ENCODE measurements at regions not wholly inside any gene's neighbourhood (a gene's known extent, or its start where the extent isn't known, plus 50 kb on each side); places are given as distances from the start of the nearest gene placed in this dataset.

DNA sequence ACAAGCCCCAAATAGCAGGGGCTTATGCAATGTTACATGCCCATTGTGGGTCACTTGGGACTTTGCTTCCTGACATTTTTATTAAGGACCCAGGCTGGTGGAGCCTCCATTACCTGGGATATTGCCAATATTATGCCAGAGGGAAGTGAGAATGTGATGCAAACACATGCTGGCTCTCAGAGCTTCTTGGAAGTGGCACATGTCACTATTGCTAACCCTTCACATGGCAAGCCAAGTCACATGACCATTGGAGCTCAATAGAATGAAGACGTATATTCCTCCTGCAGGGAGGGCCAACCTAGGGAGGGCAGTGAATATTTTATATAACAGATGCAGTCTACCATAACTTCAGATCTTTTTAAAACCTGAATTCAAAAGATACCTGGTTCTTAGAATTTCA, 140.7 kb upstream of the ZFP64 start:
- TF ChIP-seq TCF7L2 (IDR thresholded peaks at IDR 0.05; ENCODE audit: borderline replicate concordance, extremely low read depth, insufficient read depth, insufficient read length) = no peak
- TF ChIP-seq, protein P1, sequence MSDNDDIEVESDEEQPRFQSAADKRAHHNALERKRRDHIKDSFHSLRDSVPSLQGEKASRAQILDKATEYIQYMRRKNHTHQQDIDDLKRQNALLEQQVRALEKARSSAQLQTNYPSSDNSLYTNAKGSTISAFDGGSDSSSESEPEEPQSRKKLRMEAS (IDR thresholded peaks at IDR 0.05) = no peak
- no peak for TF ChIP-seq POLR2AphosphoS5 (IDR thresholded peaks at IDR 0.05; ENCODE audit: low read depth, low read length)
- no peak for TF ChIP-seq CEBPB (IDR thresholded peaks at IDR 0.05; ENCODE audit: low read depth)
- TF ChIP-seq EGR1 (IDR thresholded peaks at IDR 0.05; ENCODE audit: low read depth) = no peak
- no peak for TF ChIP-seq SIN3A (IDR thresholded peaks at IDR 0.05; ENCODE audit: low read depth)
- no peak for TF ChIP-seq SRF (IDR thresholded peaks at IDR 0.05; ENCODE audit: low read depth)
- no peak for TF ChIP-seq POLR2A (IDR thresholded peaks at IDR 0.05; ENCODE audit: borderline replicate concordance, extremely low read depth, insufficient read depth, insufficient read length)
- TF ChIP-seq EZH2 (IDR thresholded peaks at IDR 0.05) = no peak
- TF ChIP-seq, protein P2, sequence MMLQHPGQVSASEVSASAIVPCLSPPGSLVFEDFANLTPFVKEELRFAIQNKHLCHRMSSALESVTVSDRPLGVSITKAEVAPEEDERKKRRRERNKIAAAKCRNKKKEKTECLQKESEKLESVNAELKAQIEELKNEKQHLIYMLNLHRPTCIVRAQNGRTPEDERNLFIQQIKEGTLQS (IDR thresholded peaks at IDR 0.05) = no peak
- no peak for TF ChIP-seq RAD21 (IDR thresholded peaks at IDR 0.05; ENCODE audit: low read depth)
- TF ChIP-seq JUND (IDR thresholded peaks at IDR 0.05) = no peak
- TF ChIP-seq, protein P3, sequence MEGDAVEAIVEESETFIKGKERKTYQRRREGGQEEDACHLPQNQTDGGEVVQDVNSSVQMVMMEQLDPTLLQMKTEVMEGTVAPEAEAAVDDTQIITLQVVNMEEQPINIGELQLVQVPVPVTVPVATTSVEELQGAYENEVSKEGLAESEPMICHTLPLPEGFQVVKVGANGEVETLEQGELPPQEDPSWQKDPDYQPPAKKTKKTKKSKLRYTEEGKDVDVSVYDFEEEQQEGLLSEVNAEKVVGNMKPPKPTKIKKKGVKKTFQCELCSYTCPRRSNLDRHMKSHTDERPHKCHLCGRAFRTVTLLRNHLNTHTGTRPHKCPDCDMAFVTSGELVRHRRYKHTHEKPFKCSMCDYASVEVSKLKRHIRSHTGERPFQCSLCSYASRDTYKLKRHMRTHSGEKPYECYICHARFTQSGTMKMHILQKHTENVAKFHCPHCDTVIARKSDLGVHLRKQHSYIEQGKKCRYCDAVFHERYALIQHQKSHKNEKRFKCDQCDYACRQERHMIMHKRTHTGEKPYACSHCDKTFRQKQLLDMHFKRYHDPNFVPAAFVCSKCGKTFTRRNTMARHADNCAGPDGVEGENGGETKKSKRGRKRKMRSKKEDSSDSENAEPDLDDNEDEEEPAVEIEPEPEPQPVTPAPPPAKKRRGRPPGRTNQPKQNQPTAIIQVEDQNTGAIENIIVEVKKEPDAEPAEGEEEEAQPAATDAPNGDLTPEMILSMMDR (IDR thresholded peaks at IDR 0.05 in 2 of 3, conservative IDR thresholded peaks at IDR 0.05 in 1 of 3; ENCODE audit: borderline replicate concordance in 1 of 3, insufficient read depth in 1 of 3, low read depth in 2 of 3, low read length in 2 of 3) = no peak
- no peaks in the 10 kb centered on the region for H4K20me1 ChIP-seq (ENCODE audit: insufficient read depth)
- peaks cover 4% of the 10 kb centered on the region; the same call in 1 of the 2 replicates for H3K27me3 ChIP-seq (ENCODE audit: insufficient read depth, low read length)
- no peak overlapping the region for H3K4me3 ChIP-seq (replicated peaks in 1 of 2; ENCODE audit: low read depth in 1 of 2, low read length in 2 of 2)
- no peaks in the 10 kb centered on the region for H3K36me3 ChIP-seq (ENCODE audit: control insufficient read depth in 1 of 2, insufficient read depth in 2 of 2, low read length in 2 of 2)
- intact Hi-C loops (cut with micrococcal nuclease) = no loop called here
- H3K79me2 ChIP-seq (ENCODE audit: insufficient read depth, low read length) = no peaks in the 10 kb centered on the region
- no TSS peak for BruUV-seq (replicated peaks)
- no peak for DNase-seq (ENCODE audit: low read depth, low spot score)
- ChIA-PET POLR2A (no interaction called here), RAD21 (ENCODE audit: low non-redundant PET in 1 of 2, low total read pairs in 2 of 2, uncharacterized antibody in 2 of 2, unreplicated experiment in 2 of 2) (no interaction called here), CTCF (no interaction called here)
- no peak overlapping the region for H3K27ac ChIP-seq (ENCODE audit: low read depth, low read length)
- no peaks in the 10 kb centered on the region for H3K4me1 ChIP-seq (ENCODE audit: control insufficient read depth in 1 of 2, insufficient read depth in 2 of 2, low read length in 2 of 2)
- H2AFZ ChIP-seq (ENCODE audit: low read depth, low read length, poor library complexity, severe bottlenecking) = no peak overlapping the region
- no peak for ATAC-seq
- no peaks in the 10 kb centered on the region for H3K9me2 ChIP-seq (ENCODE audit: insufficient read depth)
- no peaks in the 10 kb centered on the region for H3K9me3 ChIP-seq (ENCODE audit: control insufficient read depth in 1 of 2, insufficient read depth in 1 of 2, low read depth in 1 of 2, low read length in 2 of 2)
- H3K9ac ChIP-seq (ENCODE audit: low read length) = no peak overlapping the region
- H3K4me2 ChIP-seq (ENCODE audit: low read length) = no peak overlapping the region

All from HCT116 (cell line).